ENCODE measurements at regions not wholly inside any gene's neighbourhood (a gene's known extent, or its start where the extent isn't known, plus 50 kb on each side); places are given as distances from the start of the nearest gene placed in this dataset.

DNA sequence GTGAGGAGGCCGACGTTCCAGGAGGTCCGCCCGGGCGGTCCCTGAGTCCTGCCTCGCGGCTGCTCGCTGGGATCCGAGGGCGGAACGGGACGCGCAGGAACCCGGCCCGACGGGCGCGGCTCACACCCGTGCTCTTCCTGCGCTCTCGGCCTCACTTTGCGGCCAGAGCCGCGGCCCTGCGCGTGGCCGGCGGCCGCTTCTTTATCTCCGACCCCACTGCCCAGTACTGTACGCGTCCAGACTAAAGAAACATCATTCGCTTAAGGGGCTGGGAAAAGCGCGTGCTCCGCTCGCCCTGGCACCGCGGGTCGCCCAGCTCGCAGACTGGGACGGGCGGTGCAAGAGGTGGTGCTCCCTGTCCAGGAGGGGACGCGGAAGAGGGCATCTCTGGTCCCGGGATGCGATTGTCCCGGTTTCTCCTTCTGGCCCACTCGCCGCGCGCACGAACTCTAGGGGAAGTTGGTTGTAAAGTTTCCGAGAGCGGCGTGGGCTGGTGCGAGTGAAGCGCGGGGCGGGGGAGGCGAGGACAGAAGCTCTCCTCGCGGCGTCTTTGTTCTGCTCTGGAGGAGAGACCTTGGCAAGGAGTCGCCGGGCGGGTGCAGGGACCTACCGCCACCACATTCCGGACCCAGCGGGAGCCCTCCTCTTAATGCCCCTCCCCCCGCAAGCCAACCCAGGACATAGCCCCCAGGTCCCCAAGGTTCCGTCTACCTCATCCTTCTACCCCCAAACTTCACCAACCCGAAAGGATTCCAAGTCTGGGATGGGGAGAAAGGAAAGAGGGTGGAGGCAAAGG, 71.0 kb downstream of the SOX4 start:
- Mint-ChIP-seq H3K27ac (peak overlapping the region; percentile 94), H3K4me3 (ENCODE audit: low read depth) (peak overlapping the region; percentile 96), H3K4me1 (ENCODE audit: low read depth) (peaks cover 32% of the 10 kb centered on the region), H3K9me3 (ENCODE audit: low read depth) (no peaks in the 10 kb centered on the region), H3K36me3 (ENCODE audit: insufficient read depth) (peaks cover 1% of the 10 kb centered on the region), H3K27me3 (peaks cover 11% of the 10 kb centered on the region)
- DNase-seq (ENCODE audit: low spot score, unreplicated experiment): peak; percentile 30
- TF ChIP-seq, protein P1, sequence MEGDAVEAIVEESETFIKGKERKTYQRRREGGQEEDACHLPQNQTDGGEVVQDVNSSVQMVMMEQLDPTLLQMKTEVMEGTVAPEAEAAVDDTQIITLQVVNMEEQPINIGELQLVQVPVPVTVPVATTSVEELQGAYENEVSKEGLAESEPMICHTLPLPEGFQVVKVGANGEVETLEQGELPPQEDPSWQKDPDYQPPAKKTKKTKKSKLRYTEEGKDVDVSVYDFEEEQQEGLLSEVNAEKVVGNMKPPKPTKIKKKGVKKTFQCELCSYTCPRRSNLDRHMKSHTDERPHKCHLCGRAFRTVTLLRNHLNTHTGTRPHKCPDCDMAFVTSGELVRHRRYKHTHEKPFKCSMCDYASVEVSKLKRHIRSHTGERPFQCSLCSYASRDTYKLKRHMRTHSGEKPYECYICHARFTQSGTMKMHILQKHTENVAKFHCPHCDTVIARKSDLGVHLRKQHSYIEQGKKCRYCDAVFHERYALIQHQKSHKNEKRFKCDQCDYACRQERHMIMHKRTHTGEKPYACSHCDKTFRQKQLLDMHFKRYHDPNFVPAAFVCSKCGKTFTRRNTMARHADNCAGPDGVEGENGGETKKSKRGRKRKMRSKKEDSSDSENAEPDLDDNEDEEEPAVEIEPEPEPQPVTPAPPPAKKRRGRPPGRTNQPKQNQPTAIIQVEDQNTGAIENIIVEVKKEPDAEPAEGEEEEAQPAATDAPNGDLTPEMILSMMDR (IDR thresholded peaks at IDR 0.05; ENCODE audit: unreplicated experiment): peak; percentile 6

DNA sequence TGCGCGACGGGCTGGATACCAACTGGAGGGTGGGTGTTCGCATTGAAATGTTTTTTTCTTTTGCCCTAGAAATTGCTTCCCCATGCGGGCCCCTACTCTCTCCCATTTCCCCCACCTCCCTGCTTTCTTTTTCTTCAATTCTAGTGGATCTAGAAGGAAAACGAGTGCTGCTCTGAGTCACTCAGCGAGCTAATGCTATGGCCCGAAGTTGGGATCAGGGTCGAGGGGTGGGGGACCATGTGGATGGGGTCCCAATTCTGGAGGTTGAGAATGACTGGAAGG, 71.5 kb downstream of the SOX4 start:
- Mint-ChIP-seq H3K36me3 (ENCODE audit: insufficient read depth) (peaks cover 1% of the 10 kb centered on the region), H3K27me3 (peaks cover 11% of the 10 kb centered on the region), H3K27ac (peak overlapping the region; percentile 94), H3K9me3 (ENCODE audit: low read depth) (no peaks in the 10 kb centered on the region), H3K4me1 (ENCODE audit: low read depth) (peaks cover 33% of the 10 kb centered on the region), H3K4me3 (ENCODE audit: low read depth) (peak overlapping the region; percentile 96)
- DNase-seq (ENCODE audit: low spot score, unreplicated experiment): no peak
- TF ChIP-seq, protein P1 (IDR thresholded peaks at IDR 0.05; ENCODE audit: unreplicated experiment): no peak

DNA sequence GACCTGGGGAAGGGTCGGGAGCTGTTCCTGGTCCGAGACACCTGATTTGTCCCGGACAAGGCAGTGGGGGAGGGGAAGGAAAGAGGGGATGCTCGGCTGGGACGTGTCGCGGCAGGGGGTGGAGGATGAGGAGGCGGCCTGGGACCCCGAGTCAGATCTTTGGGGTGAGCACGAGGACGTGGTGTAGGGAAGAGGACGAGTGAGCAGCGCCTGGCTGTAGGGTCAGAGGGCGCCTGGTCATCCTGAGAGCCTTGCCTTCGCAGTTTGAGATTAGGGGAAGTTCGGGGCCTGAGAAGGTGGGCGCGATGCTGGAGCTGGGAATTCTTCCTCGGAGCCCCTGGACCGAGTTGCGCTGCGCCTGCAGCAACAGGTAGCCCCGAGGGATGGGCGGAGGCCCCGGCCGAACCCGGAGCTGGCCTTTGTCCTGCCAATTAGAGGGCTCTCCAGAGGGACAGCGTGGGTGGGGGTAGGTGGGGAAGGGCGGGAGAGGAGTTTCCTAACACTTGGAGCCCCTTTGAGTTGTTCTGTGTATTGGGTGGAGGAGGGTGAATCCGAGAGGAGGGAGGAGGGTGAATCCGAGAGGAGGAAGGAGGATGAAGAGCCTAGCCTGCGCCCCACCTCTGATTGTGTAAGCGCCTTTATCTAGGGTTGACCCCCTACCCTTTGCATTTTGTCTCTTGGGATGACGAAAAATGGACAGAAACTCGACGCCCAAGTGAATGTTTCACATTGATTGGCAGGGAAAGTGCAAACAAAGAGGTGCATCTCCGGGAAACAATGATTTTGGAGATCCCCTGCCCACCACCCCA, 72.0 kb downstream of the SOX4 start:
- TF ChIP-seq, protein P1 (IDR thresholded peaks at IDR 0.05; ENCODE audit: unreplicated experiment): no peak
- peak overlapping the region; percentile 94 for H3K27ac Mint-ChIP-seq
- H3K27me3 Mint-ChIP-seq: peaks cover 11% of the 10 kb centered on the region
- H3K9me3 Mint-ChIP-seq (ENCODE audit: low read depth): no peaks in the 10 kb centered on the region
- peaks cover 3% of the 10 kb centered on the region for H3K36me3 Mint-ChIP-seq (ENCODE audit: insufficient read depth)
- H3K4me3 Mint-ChIP-seq (ENCODE audit: low read depth): peak overlapping the region; percentile 96
- H3K4me1 Mint-ChIP-seq (ENCODE audit: low read depth): peaks cover 36% of the 10 kb centered on the region
- DNase-seq (ENCODE audit: low spot score, unreplicated experiment): peak; percentile 25

DNA sequence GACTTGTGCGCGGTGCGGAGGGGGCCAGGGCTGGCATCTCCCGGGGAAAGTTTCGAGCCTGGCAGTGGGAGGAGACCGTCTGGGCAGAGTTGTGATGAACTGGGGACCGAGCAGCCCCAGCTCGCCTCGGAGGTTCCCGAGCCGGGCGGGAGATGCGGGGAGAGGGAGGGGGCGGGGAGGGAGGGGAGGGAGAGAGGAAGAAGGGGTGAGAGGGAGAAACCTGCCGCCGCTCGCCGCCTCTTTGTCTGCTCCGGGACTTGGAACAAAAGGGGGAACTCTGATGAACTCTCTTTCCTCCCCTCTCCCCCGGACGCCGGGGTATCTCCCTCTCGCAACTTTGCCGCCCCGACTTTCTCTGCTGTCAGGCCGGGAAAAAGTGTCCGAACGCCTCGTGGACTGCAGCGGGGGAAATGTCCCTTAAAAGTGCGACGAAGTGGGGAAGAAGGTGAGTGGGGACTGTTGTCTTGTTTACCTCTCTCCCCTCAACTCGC, 72.7 kb downstream of the SOX4 start:
- Mint-ChIP-seq H3K9me3 (ENCODE audit: low read depth) (no peaks in the 10 kb centered on the region), H3K36me3 (ENCODE audit: insufficient read depth) (peaks cover 3% of the 10 kb centered on the region), H3K4me1 (ENCODE audit: low read depth) (peaks cover 36% of the 10 kb centered on the region), H3K27ac (peak overlapping the region; percentile 95), H3K27me3 (peaks cover 11% of the 10 kb centered on the region), H3K4me3 (ENCODE audit: low read depth) (peak overlapping the region; percentile 96)
- DNase-seq (ENCODE audit: low spot score, unreplicated experiment): peak; percentile 15
- TF ChIP-seq, protein P1 (IDR thresholded peaks at IDR 0.05; ENCODE audit: unreplicated experiment): no peak

DNA sequence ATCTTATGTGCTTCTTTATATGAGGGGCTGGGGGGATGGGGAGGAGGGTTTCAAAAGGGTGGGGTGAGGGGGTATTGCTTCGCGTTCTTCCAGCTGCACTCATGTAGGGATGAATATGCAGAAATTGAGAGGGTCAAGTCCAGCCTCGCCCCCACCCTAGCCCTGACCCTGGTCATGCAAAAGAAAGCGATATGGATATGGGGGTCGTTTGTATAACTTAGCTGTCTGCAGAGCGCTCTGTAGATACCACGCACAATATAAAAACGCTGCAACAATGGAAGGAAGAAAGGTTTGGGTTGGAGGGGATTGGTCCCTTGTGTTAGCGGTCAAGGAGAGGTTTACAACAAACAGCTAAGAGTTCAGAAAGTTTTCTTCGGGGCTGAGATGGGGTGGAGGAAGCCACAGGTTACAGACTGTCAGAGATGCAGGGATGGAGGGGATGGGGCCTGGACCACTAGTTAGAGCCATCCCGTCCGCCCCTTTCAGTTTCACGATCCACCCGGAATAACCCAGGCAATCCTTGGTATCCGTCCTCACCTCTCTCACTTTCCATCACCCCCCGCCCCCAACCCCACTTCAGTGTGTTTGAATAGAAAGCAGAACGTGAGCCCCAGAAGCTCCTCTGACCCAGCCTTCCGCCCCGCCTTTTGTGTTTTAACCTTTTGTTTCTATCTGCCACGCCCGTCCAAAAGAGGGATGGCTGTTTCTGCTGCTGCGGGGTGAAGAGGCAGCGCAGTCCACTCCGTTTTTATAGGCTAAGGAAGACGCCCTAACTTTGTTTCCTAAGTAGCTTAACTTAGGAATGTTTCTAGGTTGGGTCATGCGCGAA, 73.5 kb downstream of the SOX4 start:
- H3K9me3 Mint-ChIP-seq (ENCODE audit: low read depth): no peaks in the 10 kb centered on the region
- peak overlapping the region; percentile 95 for H3K27ac Mint-ChIP-seq
- peak overlapping the region; percentile 96 for H3K4me3 Mint-ChIP-seq (ENCODE audit: low read depth)
- peaks cover 3% of the 10 kb centered on the region for H3K36me3 Mint-ChIP-seq (ENCODE audit: insufficient read depth)
- peaks cover 36% of the 10 kb centered on the region for H3K4me1 Mint-ChIP-seq (ENCODE audit: low read depth)
- TF ChIP-seq, protein P1 (IDR thresholded peaks at IDR 0.05; ENCODE audit: unreplicated experiment): no peak
- H3K27me3 Mint-ChIP-seq: peaks cover 11% of the 10 kb centered on the region
- DNase-seq (ENCODE audit: low spot score, unreplicated experiment): no peak
